KG1 (cell line): ENCODE measurements at regions not wholly inside any gene's neighbourhood (a gene's known extent, or its start where the extent isn't known, plus 50 kb on each side); places are given as distances from the start of the nearest gene placed in this dataset.

Source experiments
- DNase-seq: peaks from one replicate; lab custom pipeline; 2025; lab: John Stamatoyannopoulos, UW

DNA sequence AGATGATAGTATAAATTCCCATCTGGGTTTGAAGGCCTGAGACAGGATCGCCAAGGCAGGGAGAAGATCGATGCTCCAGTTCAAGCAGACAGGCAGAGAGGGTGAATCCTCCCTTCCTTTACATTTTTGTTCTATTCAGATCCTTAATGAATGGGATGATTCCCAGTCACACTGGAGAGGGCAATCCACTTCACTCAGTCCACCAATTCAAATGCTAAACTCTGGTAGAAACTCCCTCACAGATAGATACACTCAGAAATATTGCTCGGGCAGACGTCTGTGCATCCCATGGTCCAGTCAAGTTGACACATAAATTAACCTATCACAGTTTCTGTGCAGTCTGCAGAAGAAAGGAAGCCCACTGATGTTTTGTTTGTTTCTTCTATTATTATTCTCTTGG, 193.1 kb upstream of the ZNF462 start:
- DNase-seq = no peak

DNA sequence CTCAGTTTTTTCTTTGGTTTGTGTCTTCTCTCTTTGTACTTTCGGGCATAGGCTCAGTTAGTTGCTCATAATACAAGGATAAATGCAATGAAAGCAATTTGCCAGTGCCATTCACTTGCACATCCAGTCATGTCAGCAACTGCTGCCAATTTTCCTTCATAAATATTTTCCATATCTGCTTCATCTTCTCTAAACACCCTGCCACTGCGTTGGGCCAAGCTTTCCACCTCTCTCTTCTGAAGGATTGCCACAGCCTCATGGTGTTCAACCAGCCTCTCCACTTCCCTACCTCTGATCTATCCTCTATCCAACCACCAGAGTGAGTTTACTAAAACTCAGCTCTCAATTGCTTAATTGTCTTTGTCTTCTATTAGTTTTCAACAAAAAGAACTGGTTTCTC, 192.5 kb upstream of the ZNF462 start:
- DNase-seq = no peak

DNA sequence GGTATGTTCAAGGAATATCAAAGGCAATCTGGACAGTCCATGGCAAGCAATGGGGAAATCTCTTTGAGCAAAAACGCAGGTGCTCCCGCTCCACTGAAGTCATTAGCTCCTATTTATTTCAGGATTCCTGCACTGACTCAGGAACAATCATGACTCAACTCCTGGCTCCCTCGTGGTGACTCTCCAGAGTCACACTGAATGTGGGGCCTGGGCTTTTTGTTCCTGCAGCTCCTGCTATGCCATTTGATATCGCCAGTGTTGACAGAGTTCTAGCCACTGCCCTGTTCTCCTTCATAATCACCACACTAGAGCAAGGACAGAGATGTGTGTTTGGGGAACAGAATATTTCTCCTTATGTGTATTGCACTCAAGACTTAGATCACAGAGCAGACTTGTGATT, 187.2 kb upstream of the ZNF462 start:
- DNase-seq = no peak

DNA sequence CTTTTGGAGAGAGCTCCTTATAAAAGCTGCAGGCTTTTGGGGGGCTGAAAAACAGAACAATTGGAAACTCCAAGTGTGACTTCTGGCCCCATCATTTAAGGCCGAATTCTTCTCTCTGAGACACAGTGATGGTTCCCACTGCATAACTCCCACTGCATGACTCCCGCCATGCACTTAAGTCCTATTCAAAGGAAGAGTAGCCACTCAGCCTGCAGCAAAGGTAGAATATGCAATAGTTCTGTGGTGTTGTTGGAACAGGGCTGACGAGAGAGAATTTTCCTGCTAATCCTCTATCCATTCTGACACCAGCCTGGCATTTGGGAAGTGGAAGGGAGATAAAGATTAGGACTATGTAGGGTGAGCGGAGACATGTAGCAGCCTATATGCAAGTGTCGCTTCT, 185.6 kb upstream of the ZNF462 start:
- DNase-seq = no peak

DNA sequence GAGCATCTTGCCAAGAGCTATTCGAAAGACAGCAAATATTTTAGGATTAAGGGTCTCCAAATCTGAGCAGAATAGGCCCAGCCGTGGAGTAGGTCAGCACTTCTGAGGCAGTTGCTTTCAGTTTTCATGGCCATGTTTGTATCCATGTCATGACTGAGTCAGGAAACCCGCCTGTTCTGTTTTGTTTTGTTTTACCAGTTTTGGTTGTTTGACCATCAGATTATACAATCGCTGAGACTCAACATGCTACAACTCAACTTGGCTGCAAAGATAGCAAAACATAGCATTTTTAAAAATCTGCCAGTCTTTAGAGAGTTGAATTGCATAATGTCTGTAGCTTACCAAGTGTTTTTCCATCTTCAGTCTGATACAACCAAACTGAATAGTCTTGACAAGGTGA, 185.1 kb upstream of the ZNF462 start:
- DNase-seq = no peak

DNA sequence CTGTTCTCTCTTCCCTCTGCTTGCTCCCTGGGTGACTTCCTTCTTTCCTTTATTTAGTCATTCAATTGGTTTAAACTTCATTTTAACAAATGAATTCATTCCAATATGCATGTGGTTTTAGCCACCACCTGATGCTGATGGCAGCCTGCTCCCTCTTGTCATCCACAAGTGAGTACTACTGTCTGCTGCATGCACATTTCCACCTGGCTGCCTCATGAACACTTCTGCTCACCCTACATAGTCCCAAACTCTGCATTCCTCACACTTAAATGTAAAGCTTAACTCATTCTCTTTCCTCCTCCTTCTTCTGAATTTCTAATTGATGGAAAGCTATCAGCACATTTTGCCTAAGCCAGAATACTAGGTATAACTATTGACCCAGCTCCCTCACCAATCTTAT, 184.7 kb upstream of the ZNF462 start:
- no peak for DNase-seq

DNA sequence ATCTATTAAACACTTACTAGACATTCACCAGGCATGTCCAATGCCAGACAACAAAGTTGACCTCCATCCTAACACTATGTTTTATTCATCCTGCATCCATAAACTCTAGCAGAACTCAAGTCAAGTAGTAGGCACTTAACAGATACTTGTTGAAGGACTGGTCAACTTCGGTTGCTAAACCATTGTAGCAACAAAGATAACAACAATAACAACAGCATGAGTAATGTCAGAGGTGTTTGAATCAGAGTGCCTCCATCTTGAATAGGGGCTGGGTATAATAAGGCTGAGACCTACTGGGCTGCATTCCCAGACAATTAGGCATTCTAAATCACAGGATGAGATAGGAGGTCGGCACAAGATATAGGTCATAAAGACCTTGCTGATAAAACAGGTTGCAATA, 180.5 kb upstream of the ZNF462 start:
- no peak for DNase-seq

DNA sequence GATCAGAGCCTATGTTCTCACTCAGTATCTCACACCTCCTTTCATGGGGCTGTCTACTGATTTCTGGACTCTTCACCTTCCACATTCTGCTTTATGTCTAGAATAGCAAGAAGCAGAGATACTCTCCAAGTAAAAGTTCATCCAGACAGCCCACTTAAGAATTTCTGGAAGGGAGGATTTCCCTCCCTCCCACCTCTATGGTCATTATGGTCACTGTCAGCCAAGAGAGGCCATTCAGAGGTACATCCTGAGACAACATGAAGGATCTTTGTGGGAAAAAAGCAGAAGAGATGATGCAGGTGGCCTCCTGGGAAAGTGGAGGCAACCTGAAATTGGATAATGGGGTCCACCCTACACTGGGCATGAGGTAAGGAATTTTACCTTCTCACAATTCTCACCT, 179.5 kb upstream of the ZNF462 start:
- no peak for DNase-seq

DNA sequence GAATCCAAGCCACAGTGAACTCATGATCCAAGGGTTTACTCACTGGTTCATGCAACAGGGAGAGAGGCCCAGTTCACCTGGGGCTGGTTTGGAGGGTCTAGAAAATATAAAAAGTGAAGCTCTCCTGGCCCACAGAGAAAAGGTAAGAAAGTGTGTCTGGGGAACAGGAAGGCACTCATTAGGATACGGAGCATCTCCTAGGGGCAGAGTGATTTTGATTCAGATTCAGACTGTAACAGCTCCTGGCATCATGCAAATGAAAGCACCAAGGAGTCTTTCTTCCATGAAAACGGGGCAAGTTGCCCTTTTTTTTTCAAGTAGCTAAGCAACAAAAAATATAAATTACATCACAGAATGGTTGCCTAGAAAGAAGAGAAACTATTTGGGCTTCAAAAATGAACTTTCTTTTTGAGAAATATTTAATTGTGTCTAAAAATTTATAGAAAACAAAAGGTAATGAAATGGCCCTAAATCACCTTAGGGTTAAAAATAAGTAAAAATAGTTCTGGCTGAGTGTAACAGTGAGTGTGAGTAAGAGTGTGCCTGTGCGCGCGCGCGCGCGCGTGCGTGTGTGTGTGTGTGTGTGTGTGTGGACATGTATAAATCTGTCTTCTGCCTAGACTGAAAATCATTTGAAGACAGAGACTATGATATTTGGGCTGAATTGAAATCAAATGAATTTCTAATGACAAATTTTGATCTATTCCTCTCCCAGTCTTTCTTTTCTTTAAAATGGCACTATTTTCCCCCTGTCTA, 177.8 kb upstream of the ZNF462 start:
- DNase-seq = no peak

DNA sequence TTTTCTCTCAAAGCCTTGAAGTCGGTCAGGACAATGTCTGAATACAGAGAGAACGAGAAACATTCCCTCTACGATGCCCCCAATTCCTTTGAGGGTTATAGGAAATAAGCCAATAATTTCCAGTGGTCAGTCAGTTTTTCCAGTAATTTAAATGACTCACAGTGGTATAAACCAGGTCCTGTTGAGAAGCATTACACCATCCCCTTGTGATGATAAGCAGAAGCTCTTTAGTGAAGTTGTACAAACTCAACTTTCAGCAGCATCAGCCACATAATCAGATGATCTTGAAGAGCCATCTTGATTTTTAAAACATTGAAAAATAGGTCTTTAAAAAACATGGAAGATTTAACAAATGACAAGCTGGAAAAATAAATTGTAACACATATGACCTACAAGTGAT, 173.9 kb upstream of the ZNF462 start:
- DNase-seq = no peak

DNA sequence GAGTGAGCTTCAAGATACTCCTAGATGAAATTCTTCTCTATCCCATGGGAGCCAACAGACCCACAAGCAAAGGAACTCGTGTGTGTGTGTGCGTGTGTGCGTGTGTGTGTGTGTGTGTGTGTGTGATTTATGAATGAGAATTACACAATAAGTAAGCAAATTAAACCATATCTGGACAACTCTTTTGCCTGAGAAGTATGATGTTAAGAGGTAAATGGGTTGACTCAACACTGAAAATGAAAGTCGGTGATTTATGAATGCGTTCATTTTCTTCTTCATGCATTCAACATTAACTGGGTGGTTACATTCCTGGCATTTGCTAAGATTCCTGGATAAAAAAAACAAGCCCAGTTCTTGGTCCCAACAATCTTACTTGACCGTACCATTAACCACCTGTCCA, 171.3 kb upstream of the ZNF462 start:
- no peak for DNase-seq

DNA sequence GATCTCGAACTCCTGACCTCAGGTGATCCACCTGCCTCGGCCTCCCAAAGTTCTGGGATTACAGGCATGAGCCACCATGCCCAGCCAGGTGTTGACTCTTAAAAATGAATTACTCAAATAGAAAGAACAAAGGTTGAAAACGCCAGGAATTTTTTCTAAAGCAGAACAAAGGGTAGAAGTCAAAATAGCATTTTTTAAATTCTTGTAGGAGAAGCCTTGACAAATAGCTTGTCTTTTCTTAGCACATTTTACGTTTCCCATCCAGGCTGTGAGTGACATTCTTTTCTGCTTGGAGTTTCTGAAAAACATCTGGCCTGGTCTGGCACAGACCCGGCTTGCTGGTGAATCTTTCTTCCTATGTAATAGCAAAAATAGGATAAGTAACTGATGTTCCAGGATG, 169.4 kb upstream of the ZNF462 start:
- no peak for DNase-seq

DNA sequence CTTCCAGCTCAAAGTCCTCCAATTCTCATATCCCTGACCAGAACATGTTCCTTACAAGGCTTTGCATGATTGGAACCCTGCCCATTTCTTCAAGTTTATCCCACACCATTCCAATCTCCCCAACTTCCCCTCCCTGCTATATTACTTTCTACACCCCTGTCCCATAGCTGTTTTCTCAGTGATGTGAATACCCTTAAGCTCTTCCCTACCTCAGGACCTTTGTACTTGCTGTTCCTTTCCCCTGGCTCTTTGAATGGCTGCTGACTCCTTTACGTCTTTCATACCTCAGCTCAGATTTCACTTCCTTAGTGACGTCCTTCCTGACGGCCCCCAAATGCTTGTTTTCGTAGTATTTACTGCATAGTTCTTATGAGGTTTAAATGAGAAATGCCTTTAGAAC, 166.2 kb upstream of the ZNF462 start:
- no peak for DNase-seq

DNA sequence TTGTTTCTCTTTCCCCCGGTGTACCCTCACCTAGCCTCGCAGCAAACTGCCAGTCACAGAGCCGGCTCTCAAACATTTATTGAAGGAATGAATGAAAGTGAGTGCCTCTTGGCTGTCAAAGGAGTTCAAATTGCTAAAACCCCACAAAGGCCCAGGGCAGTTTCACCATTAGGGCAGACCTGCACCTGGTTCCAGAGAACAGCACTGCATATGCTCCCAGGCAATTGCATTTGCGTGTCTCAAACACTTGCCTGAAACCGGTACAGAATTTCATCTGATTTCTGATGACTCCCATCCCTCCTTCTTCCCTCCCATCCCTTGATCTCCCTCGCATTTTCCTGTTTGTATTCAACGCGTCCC, 165.6 kb upstream of the ZNF462 start:
- no peak for DNase-seq

DNA sequence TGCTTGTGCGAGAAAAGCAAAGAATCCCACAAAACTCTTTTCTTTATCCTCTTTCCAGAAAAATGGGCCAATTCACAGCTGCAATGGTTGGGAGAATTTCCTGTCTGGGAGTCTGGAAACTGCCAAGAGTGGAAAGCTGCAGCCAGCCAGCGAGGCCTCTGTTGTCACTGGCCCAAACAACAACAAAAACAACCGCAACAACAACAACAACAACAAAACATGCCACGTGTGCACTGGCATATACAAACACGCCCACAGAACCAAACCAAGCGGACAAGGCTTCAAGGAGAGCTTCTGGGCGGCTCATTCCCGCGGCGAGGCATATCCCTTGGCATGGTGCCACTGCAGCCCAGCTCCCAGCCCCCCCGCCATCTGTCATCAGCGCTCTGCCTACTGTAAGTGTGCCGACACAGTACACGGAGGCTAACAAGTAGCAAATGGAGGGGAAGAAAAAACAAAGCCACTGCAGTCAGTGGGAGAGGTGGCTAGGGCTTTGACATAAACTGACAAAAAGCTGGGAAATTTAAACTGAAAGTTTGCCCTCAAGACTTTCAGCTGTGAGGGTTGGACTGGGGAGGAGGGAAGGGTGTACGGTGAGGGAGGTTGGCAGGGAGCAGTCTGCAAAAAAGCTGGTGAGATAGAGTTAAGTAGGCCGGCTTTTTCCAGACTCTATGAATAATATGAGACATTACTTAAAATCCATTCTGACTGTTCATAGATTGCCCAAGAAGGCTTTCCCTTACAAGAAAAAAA, 165.0 kb upstream of the ZNF462 start:
- DNase-seq = no peak

DNA sequence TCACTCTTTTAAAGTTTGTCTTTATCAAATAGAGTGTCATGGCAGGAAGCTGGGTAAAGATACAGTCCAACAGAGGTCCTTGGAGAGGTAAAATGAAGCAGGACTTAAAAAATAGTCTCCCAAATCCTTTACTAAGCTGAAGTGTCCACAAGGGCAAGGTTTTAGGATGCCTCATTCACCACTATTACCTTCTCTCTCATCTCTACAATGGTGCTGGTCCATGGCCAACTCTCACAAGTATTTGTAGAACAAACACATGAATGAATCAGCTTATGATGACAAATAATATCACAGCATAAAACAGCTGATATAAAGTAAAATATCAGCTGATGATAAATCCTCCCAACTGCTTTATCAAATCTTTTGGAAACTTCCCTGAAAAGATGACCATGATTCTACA, 162.3 kb upstream of the ZNF462 start:
- DNase-seq = no peak

DNA sequence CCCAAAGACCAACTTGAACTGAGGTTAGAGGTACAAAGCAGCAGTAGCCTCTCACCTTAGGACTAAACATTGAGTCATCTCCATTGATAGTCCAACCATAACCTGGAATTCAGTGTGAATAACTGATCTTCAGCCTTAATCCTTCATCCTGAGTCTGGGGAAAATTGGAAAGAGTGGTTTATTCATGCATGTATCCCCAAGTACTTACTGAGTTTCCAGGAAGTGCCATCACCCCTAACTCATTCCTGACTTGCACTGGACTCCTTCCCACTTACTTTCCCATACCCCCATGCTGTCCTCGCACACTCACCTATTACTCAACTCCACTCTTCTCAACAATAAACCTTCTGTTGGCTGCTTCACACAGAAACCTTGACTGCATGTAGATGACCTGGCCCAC, 161.4 kb upstream of the ZNF462 start:
- DNase-seq = no peak

DNA sequence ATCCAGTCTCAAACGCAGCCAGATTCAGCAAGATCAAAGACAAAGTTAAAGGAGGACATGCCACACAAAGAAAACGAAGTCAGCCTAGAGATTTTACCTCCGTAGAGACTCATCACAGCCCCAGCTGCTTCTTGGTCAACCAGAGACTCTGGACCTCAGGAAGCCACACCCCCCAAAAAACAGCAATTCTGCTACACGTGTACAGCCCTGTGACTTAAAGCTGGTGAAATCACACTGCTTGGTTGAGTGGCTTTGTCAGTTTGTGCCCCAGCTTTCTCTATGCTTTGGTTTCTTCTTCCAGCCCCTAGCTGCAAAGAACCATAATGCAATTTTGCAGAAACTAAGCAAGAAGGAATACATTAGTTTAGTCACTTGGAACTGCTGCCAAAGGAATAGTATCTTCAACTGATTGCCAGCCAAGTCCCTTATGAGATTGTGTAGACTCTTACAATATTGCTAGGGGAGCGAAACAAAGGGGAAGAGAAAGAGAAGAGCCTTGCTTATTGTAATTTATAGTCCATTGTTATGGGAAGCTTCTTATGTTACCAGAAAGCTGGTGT, 158.8 kb upstream of the ZNF462 start:
- DNase-seq = no peak

DNA sequence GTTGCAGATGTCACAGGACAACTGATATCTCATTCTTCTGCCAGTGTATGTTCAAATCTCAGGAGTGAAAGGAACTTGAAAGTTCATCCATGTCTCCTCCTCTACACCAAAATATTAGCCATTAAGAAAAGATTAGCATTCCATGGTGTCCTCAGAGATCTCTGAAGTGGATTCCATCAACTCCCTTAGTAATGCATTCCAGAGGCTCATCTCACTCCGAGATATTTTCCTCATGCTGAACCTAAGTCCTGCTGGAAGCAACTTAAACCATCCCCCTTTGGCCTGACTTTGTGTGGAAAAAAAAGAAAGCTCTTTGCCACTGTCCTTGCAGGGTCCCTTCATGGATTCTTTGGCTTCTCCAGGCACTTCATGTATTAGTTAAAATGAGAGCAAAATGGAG, 155.7 kb upstream of the ZNF462 start:
- no peak for DNase-seq

DNA sequence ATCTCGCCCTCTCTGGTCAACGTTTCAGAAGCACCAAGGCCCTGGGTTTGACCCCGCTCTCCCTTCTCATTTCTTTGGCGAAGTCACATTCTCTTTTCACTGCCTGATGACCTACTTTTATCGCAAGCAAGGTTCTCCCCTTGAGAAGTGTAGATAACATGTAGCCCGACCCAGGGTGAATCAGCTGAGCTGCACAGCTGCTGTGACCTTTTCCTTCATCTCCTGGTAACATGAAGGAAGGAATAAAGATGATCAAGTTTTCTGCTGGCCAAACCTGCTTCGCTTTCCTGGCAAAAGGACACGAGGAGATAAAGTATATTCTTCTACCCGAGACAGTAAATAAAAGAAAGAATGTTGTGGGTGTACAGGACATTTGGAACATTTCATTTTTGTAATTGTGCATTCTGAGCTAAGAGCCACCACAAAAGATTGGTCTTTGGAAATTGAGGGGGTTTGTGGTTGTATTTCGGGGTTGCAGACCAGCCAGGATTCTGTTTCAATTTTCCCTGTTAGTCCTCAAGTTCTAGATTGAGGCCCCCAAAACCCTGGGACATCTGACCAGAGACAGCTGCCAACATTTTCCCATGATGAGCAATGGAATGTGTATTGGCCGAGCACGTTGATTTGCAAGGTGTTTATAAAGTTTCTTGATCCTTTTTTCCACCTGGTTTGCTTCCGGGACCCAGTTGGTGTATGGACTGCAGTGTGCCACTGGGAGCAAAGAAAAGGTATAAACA, 155.1 kb upstream of the ZNF462 start:
- DNase-seq = no peak

DNA sequence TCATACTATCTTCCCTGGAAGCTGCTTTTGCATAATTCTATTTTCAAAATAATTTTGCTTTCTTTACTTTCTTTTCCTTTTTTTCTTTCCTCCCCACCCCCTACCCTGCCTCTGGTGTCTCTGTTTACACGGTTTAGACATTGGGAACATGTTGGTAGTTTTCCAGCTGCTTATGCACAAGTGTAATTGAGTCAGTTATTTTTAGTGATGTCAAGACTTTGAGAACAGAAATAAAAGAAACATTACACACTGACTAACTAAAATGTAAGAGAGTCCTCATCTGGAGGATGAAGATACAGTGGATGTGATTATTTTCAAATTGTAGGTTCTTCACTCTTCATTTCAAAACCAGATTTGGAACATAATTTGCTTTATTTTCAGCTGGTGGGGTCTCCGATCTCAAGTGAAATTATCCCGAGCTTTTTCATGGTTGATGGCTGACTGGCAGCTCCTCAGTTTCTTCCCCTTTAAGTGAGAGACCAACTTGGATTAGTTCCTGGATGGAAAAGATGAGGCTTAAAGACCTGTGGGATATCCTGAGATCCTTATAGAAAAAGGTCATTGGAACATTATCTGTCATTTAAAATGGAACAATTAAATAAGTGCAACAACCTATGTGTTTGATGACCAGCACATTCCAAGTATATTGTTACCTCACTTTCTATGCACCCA, 154.4 kb upstream of the ZNF462 start:
- no peak for DNase-seq

DNA sequence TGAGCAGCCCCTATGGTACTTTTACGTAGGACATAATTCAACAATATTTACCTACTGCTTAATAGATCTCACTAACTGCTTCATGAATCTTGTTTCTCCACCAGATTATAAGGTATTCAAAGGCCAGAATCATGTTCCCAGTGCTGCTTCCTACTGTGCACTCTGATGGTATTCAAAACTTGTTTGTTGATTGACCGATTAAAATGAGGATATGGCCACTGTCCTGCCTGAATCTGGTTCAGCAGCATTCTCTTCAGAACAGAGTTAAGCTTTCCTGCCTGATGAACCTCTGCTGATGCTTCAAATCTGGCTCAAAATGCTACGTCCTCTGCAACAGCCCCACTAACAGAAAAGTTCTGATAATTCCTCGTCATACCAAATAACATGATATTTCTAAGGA, 150.7 kb upstream of the ZNF462 start:
- DNase-seq = no peak
